ENCODE measurements at regions not wholly inside any gene's neighbourhood (a gene's known extent, or its start where the extent isn't known, plus 50 kb on each side); places are given as distances from the start of the nearest gene placed in this dataset.
"Not testable (repeated sequence)": the region's sequence is repeated elsewhere in the genome, so short reads cannot be mapped to it uniquely, and the experiment has no call there.

DNA sequence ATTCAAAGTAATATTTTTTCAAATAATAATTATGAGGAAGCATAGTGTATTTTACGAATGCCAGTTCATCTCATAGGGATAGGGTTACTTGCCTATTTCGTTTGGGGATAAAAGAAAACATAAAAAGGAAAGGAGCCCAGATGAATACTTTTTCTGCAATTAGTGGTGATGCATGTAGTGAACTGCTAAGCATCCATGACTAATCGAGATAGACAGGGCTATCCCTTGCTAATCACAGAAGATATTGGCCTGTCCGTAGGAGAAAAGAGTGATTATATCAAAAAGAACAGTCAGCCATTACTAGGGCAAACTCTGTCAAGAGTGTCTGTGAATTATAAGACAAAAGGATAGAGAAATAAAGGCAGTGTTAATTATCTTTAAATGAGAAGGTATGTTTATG is 746.1 kb downstream of the C4orf33 start:
- DNase-seq (ENCODE audit: low read depth) (no peak), FAIRE-seq (no peak)
- no peaks in the 10 kb centered on the region for H3K27me3 ChIP-seq (ENCODE audit: control insufficient read depth, insufficient read depth, low read length)
- TF ChIP-seq, protein P1, sequence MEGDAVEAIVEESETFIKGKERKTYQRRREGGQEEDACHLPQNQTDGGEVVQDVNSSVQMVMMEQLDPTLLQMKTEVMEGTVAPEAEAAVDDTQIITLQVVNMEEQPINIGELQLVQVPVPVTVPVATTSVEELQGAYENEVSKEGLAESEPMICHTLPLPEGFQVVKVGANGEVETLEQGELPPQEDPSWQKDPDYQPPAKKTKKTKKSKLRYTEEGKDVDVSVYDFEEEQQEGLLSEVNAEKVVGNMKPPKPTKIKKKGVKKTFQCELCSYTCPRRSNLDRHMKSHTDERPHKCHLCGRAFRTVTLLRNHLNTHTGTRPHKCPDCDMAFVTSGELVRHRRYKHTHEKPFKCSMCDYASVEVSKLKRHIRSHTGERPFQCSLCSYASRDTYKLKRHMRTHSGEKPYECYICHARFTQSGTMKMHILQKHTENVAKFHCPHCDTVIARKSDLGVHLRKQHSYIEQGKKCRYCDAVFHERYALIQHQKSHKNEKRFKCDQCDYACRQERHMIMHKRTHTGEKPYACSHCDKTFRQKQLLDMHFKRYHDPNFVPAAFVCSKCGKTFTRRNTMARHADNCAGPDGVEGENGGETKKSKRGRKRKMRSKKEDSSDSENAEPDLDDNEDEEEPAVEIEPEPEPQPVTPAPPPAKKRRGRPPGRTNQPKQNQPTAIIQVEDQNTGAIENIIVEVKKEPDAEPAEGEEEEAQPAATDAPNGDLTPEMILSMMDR (IDR thresholded peaks at IDR 0.05; ENCODE audit: insufficient read depth, low read length, severe bottlenecking), result no peak
- H3K36me3 ChIP-seq (ENCODE audit: control insufficient read depth, insufficient read depth, low read length), result no peaks in the 10 kb centered on the region
- H3K4me3 ChIP-seq (ENCODE audit: low read depth, low read length), result no peak overlapping the region

GRCh38 chr4:129852434-129852833 is 756.5 kb downstream of the C4orf33 start:
- Histone ChIP-seq H3K36me3 (ENCODE audit: control insufficient read depth, insufficient read depth, low read length) (no peaks in the 10 kb centered on the region), H3K4me3 (ENCODE audit: low read depth, low read length) (no peak overlapping the region), H3K27me3 (ENCODE audit: control insufficient read depth, insufficient read depth, low read length) (no peaks in the 10 kb centered on the region)
- FAIRE-seq (no peak), DNase-seq (ENCODE audit: low read depth) (no peak)
- TF ChIP-seq, protein P1 (IDR thresholded peaks at IDR 0.05; ENCODE audit: insufficient read depth, low read length, severe bottlenecking), result no peak

DNA sequence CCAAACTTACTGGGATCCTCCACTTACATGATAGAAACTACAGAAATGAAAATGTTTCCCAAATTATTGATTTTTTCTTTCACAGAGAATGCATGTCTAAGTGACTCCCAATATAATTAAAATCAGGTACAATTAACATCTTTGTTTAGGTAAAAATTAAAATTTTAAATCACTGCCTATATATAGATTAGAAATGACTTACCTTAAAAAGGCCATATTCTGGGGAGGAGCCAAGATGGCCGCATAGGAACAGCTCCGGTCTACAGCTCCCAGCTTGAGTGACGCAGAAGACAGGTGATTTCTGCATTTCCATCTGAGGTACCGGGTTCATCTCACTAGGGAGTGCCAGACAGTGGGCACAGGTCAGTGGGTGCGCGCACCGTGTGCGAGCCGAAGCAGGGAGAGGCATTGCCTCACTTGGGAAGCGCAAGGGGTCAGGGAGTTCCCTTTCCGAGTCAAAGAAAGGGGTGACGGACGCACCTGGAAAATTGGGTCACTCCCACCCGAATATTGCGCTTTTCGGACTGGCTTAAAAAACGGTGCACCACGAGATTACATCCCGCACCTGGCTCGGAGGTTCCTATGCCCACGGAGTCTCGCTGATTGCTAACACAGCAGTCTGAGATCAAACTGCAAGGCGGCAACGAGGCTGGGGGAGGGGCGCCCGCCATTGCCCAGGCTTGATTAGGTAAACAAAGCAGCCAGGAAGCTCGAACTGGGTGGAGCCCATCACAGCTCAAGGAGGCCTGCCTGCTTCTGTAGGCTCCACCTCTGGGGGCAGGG is 757.9 kb downstream of the C4orf33 start:
- H3K36me3 ChIP-seq (ENCODE audit: control insufficient read depth, insufficient read depth, low read length); FAIRE-seq; H3K27me3 ChIP-seq (ENCODE audit: control insufficient read depth, insufficient read depth, low read length); H3K4me3 ChIP-seq (ENCODE audit: low read depth, low read length); DNase-seq (ENCODE audit: low read depth): not testable (repeated sequence)

- no peak for FAIRE-seq
- no peak for DNase-seq (ENCODE audit: low read depth)
- no peaks in the 10 kb centered on the region for H3K27me3 ChIP-seq (ENCODE audit: control insufficient read depth, insufficient read depth, low read length)
- H3K4me3 ChIP-seq (ENCODE audit: low read depth, low read length), result no peak overlapping the region
- TF ChIP-seq, protein P1 (IDR thresholded peaks at IDR 0.05; ENCODE audit: insufficient read depth, low read length, severe bottlenecking), result no peak
- H3K36me3 ChIP-seq (ENCODE audit: control insufficient read depth, insufficient read depth, low read length), result no peaks in the 10 kb centered on the region
These were observed 766.5 kb downstream of the C4orf33 start for GRCh38 chr4:129862461-129862860.

DNA sequence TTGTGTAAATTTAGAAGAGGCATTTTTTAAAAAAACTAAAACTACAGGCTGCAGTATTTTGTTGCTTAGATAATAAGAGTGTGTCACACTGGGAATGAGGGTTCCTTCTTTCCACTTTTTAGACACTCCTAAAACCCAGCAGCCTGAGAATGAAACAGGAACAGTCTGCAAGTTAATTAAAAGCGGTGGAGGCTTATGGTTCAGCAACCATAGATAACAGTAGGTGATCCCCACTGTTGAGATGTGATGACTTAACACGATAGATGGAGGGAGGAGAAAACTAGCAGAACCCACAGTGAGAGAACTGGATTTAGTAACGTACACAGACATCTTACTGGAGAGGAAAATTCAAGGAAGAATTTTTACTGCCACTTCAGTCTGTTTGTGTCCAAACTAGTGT is 767.3 kb downstream of the C4orf33 start:
- TF ChIP-seq, protein P1 (IDR thresholded peaks at IDR 0.05; ENCODE audit: insufficient read depth, low read length, severe bottlenecking), result no peak
- DNase-seq (ENCODE audit: low read depth) (no peak), FAIRE-seq (no peak)
- Histone ChIP-seq H3K27me3 (ENCODE audit: control insufficient read depth, insufficient read depth, low read length) (no peaks in the 10 kb centered on the region), H3K36me3 (ENCODE audit: control insufficient read depth, insufficient read depth, low read length) (no peaks in the 10 kb centered on the region), H3K4me3 (ENCODE audit: low read depth, low read length) (no peak overlapping the region)

- no peaks in the 10 kb centered on the region for H3K36me3 ChIP-seq (ENCODE audit: control insufficient read depth, insufficient read depth, low read length)
- no peak overlapping the region for H3K4me3 ChIP-seq (ENCODE audit: low read depth, low read length)
- H3K27me3 ChIP-seq (ENCODE audit: control insufficient read depth, insufficient read depth, low read length), result no peaks in the 10 kb centered on the region
- no peak for DNase-seq (ENCODE audit: low read depth)
- TF ChIP-seq, protein P1 (IDR thresholded peaks at IDR 0.05; ENCODE audit: insufficient read depth, low read length, severe bottlenecking), result no peak
- no peak for FAIRE-seq
These were observed 788.0 kb downstream of the C4orf33 start for GRCh38 chr4:129883996-129884395.
